OCI-LY7 (cell line): ENCODE measurements at regions not wholly inside any gene's neighbourhood (a gene's known extent, or its start where the extent isn't known, plus 50 kb on each side); places are given as distances from the start of the nearest gene placed in this dataset.

Experiments
- BruUV-seq: library from RNA; stranded (reverse); fragments of 400-500 nt; replicated peaks from 2 replicates; lab custom pipeline; 2021; lab: Mats Ljungman, UMichigan
- CTCF ChIA-PET: fragments of 300-600 bp; sonication (Branson Sonifier 250); formaldehyde crosslinking; loops from one replicate; lab custom pipeline; 2022; ENCODE audit warnings: antibody characterized with exemption; ENCODE audit not compliant: unreplicated experiment; lab: Charles Lee
- POLR2A ChIA-PET: fragments of 300-600 bp; sonication (Branson Sonifier 250); formaldehyde crosslinking; loops from one replicate; lab custom pipeline; 2022; ENCODE audit warnings: antibody characterized with exemption; lab: Charles Lee
- DNase-seq: peaks from one replicate; pipeline ENCODE4 v3.0.0-alpha.2; 2015; ENCODE audit warnings: low spot score
- H2AFZ ChIP-seq: fragments of 200-600 bp; sonication (generic), shearing (Covaris generic); 2 replicates; pipeline ENCODE4 v1.6.1; 2014; ENCODE audit warnings: mild to moderate bottlenecking, antibody characterized with exemption, low read length, moderate library complexity
- H3K27ac ChIP-seq: fragments of 200-600 bp; sonication (generic); 2 replicates; pipeline ENCODE4 v1.5.1; 2014; ENCODE audit warnings: mixed run types, low read depth, mild to moderate bottlenecking, moderate library complexity, low read length, inconsistent platforms; ENCODE audit not compliant: poor library complexity, severe bottlenecking
- H3K36me3 ChIP-seq: fragments of 200-600 bp; sonication (generic); 2 replicates; pipeline ENCODE4 v1.6.1; 2014; ENCODE audit warnings: mild to moderate bottlenecking, antibody characterized with exemption, low read length, moderate library complexity, mixed read lengths; ENCODE audit not compliant: insufficient read depth
- H3K4me1 ChIP-seq: fragments of 200-600 bp; sonication (generic); 2 replicates; pipeline ENCODE4 v1.5.1; 2014; ENCODE audit warnings: mild to moderate bottlenecking, low read length; ENCODE audit not compliant: insufficient read depth, poor library complexity, severe bottlenecking
- H3K4me2 ChIP-seq: fragments of 200-600 bp; sonication (generic); 2 replicates; pipeline ENCODE4 v1.6.1; 2014; ENCODE audit warnings: mild to moderate bottlenecking, low read length
- H3K4me3 ChIP-seq: fragments of 200-600 bp; sonication (generic); 2 replicates; pipeline ENCODE4 v1.5.1; 2014; ENCODE audit warnings: mild to moderate bottlenecking, low read depth, low read length; ENCODE audit not compliant: poor library complexity, severe bottlenecking
- H3K79me2 ChIP-seq: fragments of 200-600 bp; sonication (generic); 2 replicates; pipeline ENCODE4 v1.6.1; 2016; ENCODE audit warnings: low read depth, mild to moderate bottlenecking, low read length, moderate library complexity, mixed read lengths; ENCODE audit not compliant: insufficient read depth
- H3K9me2 ChIP-seq: fragments of 200-600 bp; sonication (generic); 2 replicates; pipeline ENCODE4 v1.6.1; 2016; ENCODE audit warnings: mild to moderate bottlenecking, low read length, mixed read lengths; ENCODE audit not compliant: insufficient read depth
- H3K9me3 ChIP-seq: fragments of 200-600 bp; sonication (generic); 2 replicates; pipeline ENCODE4 v1.6.1; 2014; ENCODE audit warnings: mild to moderate bottlenecking, mixed run types, low read length, mixed read lengths
- H4K20me1 ChIP-seq: fragments of 200-600 bp; sonication (generic); 2 replicates; pipeline ENCODE4 v1.6.1; 2014; ENCODE audit warnings: mild to moderate bottlenecking, antibody characterized with exemption, low read length, moderate library complexity, mixed read lengths; ENCODE audit not compliant: insufficient read depth
- EZH2phosphoT487 ChIP-seq: fragments of 200-600 bp; sonication (generic); IDR thresholded peaks from 2 replicates; pipeline ENCODE4 v1.6.1; 2018; ENCODE audit warnings: low read depth, borderline replicate concordance, mild to moderate bottlenecking, mixed run types, antibody characterized with exemption, low read length, moderate library complexity, mixed read lengths
- intact Hi-C: fragments of 100-400 bp; cut with micrococcal nuclease; formaldehyde crosslinking; loops from one replicate; pipeline ENCODE4 v1.10.0; 2022; ENCODE audit not compliant: unreplicated experiment
- TF ChIP-seq, protein P1 (sequence below): fragments of 200-600 bp; sonication (generic); conservative IDR thresholded peaks from 2 replicates; pipeline ENCODE4 v1.5.1; 2014; ENCODE audit warnings: mild to moderate bottlenecking, antibody characterized with exemption, low read length, moderate library complexity, mixed read lengths

DNA sequence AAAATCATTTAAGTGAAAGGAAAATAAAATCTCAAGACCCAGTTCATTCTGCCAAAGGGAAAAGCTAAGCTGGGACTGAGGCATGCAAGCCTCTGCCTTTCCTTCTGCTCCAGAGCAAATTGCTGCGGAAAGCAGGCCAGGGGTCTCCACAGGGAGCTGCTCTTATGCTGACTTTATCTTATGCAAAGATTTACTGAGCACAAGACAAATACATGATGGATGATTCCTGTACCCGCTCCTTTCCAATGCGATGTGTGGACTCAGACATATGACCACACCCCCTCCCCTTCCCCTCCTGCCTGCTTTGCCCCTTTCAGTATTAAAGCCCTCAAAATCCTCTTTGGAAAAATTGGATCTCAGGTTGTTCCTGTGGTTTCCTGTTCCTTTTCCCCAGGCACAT, 74.2 kb upstream of the INSIG1 start:
- no peaks in the 10 kb centered on the region; the same call in 1 of the 2 replicates for H4K20me1 ChIP-seq
- no TSS peak for BruUV-seq
- H3K9me3 ChIP-seq = no peaks in the 10 kb centered on the region
- H3K79me2 ChIP-seq = no peaks in the 10 kb centered on the region
- ChIA-PET POLR2A (no interaction called here), CTCF (no interaction called here)
- TF ChIP-seq, protein P1, sequence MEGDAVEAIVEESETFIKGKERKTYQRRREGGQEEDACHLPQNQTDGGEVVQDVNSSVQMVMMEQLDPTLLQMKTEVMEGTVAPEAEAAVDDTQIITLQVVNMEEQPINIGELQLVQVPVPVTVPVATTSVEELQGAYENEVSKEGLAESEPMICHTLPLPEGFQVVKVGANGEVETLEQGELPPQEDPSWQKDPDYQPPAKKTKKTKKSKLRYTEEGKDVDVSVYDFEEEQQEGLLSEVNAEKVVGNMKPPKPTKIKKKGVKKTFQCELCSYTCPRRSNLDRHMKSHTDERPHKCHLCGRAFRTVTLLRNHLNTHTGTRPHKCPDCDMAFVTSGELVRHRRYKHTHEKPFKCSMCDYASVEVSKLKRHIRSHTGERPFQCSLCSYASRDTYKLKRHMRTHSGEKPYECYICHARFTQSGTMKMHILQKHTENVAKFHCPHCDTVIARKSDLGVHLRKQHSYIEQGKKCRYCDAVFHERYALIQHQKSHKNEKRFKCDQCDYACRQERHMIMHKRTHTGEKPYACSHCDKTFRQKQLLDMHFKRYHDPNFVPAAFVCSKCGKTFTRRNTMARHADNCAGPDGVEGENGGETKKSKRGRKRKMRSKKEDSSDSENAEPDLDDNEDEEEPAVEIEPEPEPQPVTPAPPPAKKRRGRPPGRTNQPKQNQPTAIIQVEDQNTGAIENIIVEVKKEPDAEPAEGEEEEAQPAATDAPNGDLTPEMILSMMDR = no peak
- TF ChIP-seq EZH2phosphoT487 = no peak
- H3K4me1 ChIP-seq = no peaks in the 10 kb centered on the region
- no peak for DNase-seq
- no peak overlapping the region for H3K4me3 ChIP-seq
- H2AFZ ChIP-seq = no peak overlapping the region
- H3K4me2 ChIP-seq = no peak overlapping the region
- no peak overlapping the region for H3K27ac ChIP-seq
- intact Hi-C loops = no loop called here
- no peaks in the 10 kb centered on the region for H3K9me2 ChIP-seq
- H3K36me3 ChIP-seq = no peaks in the 10 kb centered on the region

DNA sequence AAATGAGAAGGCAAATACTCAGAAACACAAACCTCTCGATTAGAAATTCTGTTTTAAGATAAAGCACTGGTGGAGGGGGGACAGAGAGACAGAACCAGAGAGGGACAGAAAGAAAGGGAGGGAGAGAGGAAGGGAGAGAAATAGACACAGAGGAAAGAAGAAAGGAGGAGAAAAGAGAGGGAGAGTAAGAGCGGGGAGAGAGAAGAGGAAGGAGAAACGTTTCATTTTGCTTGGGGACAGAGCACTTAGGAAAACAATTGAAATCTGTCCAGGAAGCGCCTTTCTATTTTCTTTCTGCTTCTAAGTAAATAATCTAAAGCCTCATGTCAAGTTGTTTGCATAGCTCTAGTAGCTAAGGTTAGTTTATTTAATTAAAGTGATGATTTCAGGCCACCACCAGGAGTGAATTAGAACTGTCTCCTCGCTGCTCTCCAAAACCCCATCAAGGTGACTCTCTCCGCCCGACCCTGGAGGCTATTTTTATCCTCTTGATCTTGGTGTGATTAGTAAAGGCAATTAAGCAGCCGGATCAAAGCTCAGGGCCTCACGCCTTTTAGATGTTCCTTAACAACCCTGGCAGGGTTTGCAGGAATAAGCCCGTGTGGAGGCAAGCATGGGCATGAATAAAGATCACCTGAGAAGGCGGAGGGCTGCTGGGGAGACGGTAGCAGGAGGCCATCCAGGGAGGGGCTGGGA, 73.4 kb upstream of the INSIG1 start:
- Histone ChIP-seq H3K36me3 (no peaks in the 10 kb centered on the region), H3K9me3 (no peaks in the 10 kb centered on the region), H3K27ac (no peak overlapping the region), H3K4me2 (no peak overlapping the region), H4K20me1 (no peaks in the 10 kb centered on the region; the same call in 1 of the 2 replicates), H3K9me2 (no peaks in the 10 kb centered on the region), H3K4me1 (no peaks in the 10 kb centered on the region), H3K4me3 (no peak overlapping the region), H3K79me2 (no peaks in the 10 kb centered on the region), H2AFZ (no peak overlapping the region)
- DNase-seq = no peak
- ChIA-PET POLR2A (no interaction called here), CTCF (no interaction called here)
- no TSS peak for BruUV-seq
- TF ChIP-seq, protein P1 = no peak
- no peak for TF ChIP-seq EZH2phosphoT487
- intact Hi-C loops = no loop called here

DNA sequence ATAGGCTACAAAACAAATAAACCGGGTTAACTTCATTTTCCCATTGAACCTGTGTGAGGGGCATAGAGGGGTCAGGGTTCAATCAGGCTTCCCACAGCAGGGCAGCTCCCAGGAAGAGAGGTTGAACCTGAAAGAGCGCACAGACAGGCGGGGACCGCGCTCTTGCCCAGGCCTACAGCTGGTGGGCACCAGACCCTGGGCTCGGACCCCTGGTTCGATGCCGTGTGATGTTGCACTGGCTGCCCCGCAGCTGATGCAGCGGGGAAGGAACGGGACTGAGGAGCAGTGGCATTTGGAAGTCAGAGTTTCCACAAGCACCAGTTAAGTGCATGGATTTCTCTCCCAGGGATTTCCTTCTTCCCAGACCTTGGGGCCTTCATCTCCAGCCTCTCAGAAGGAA, 72.6 kb upstream of the INSIG1 start:
- ChIA-PET CTCF (no interaction called here), POLR2A (no interaction called here)
- Histone ChIP-seq H3K9me3 (no peaks in the 10 kb centered on the region), H3K36me3 (no peaks in the 10 kb centered on the region), H4K20me1 (no peaks in the 10 kb centered on the region; the same call in 1 of the 2 replicates), H3K4me1 (no peaks in the 10 kb centered on the region), H2AFZ (no peak overlapping the region), H3K9me2 (no peaks in the 10 kb centered on the region), H3K27ac (no peak overlapping the region), H3K4me3 (no peak overlapping the region), H3K4me2 (no peak overlapping the region), H3K79me2 (no peaks in the 10 kb centered on the region)
- no peak for DNase-seq
- no peak for TF ChIP-seq EZH2phosphoT487
- TF ChIP-seq, protein P1 = no peak
- intact Hi-C loops = no loop called here
- BruUV-seq = no TSS peak
